GM23338 (cell line): ENCODE measurements at regions not wholly inside any gene's neighbourhood (a gene's known extent, or its start where the extent isn't known, plus 50 kb on each side); places are given as distances from the start of the nearest gene placed in this dataset.

Experiments used
- ATAC-seq: fragments of 200-7000 bp; cut with Tn5 transposase; 3 replicates; pipeline ENCODE4 v1.9.1; 2020
- DNase-seq: peaks from one replicate; pipeline ENCODE4 v3.0.0-alpha.2; 2015; ENCODE audit warnings: low spot score
- H2AFZ ChIP-seq: fragments of 200-600 bp; sonication (generic); 2 replicates; pipeline ENCODE4 v1.8.0; 2016; ENCODE audit warnings: antibody characterized with exemption, mild to moderate bottlenecking, moderate library complexity
- H3F3A ChIP-seq: fragments of 200-600 bp; sonication (generic); replicated peaks from 2 replicates; pipeline ENCODE4 v1.8.0; 2017; ENCODE audit warnings: antibody characterized with exemption, mixed run types, low read depth
- H3K27ac ChIP-seq: fragments of 200-600 bp; sonication (generic); 2 replicates; pipeline ENCODE4 v1.6.1; 2016; ENCODE audit warnings: low read depth
- H3K27me3 ChIP-seq: fragments of 200-600 bp; sonication (generic); 2 replicates; pipeline ENCODE4 v1.8.0; 2016; ENCODE audit warnings: mild to moderate bottlenecking, mixed run types, moderate library complexity; ENCODE audit not compliant: insufficient read depth
- H3K36me3 ChIP-seq: fragments of 200-600 bp; sonication (generic); 2 replicates; pipeline ENCODE4 v1.8.0; 2016; ENCODE audit warnings: mild to moderate bottlenecking; ENCODE audit not compliant: insufficient read depth
- H3K4me1 ChIP-seq: fragments of 200-600 bp; sonication (generic); 2 replicates; pipeline ENCODE4 v1.8.0; 2016; ENCODE audit warnings: mild to moderate bottlenecking, moderate library complexity; ENCODE audit not compliant: insufficient read depth
- H3K4me2 ChIP-seq: fragments of 200-600 bp; sonication (generic); 2 replicates; pipeline ENCODE4 v1.7.1; 2017; ENCODE audit warnings: mixed run types
- H3K4me3 ChIP-seq: fragments of 200-600 bp; sonication (generic); 2 replicates; pipeline ENCODE4 v1.6.1; 2016; ENCODE audit warnings: mixed run types
- H3K79me2 ChIP-seq: fragments of 200-600 bp; sonication (generic); replicated peaks from 2 replicates; pipeline ENCODE4 v1.8.0; 2017; ENCODE audit warnings: mild to moderate bottlenecking; ENCODE audit not compliant: insufficient read depth
- H3K9me2 ChIP-seq: fragments of 200-600 bp; sonication (generic); 2 replicates; pipeline ENCODE4 v1.8.0; 2017; ENCODE audit not compliant: insufficient read depth
- H4K20me1 ChIP-seq: fragments of 200-600 bp; sonication (generic); replicated peaks from 2 replicates; pipeline ENCODE4 v1.8.0; 2017; ENCODE audit warnings: mild to moderate bottlenecking; ENCODE audit not compliant: insufficient read depth
- H3K27ac Mint-ChIP-seq: 2 replicates; pipeline ENCODE4 v1.8.0; 2020; ENCODE audit warnings: inconsistent platforms, mild to moderate bottlenecking, moderate library complexity, mixed read lengths
- H3K27me3 Mint-ChIP-seq: 3 replicates; pipeline ENCODE4 v1.8.0; 2022; ENCODE audit warnings: low read depth, mild to moderate bottlenecking, moderate library complexity, mixed read lengths, inconsistent platforms; ENCODE audit not compliant: insufficient read depth, poor library complexity
- H3K36me3 Mint-ChIP-seq: 3 replicates; pipeline ENCODE4 v1.8.0; 2021; ENCODE audit warnings: low read depth, mild to moderate bottlenecking, inconsistent platforms, moderate library complexity, mixed read lengths
- H3K4me1 Mint-ChIP-seq: 3 replicates; pipeline ENCODE4 v1.8.0; 2020; ENCODE audit warnings: mild to moderate bottlenecking, inconsistent platforms, mixed read lengths
- H3K4me3 Mint-ChIP-seq: 3 replicates; pipeline ENCODE4 v1.8.0; 2021; ENCODE audit warnings: moderate library complexity, mild to moderate bottlenecking, inconsistent platforms, mixed read lengths
- H3K9me3 Mint-ChIP-seq: 3 replicates; pipeline ENCODE4 v1.8.0; 2020; ENCODE audit warnings: moderate library complexity, mild to moderate bottlenecking, inconsistent platforms, mixed read lengths
- CREB1 ChIP-seq: fragments of 250-450 bp; sonication (Bioruptor Pico); IDR thresholded peaks from 2 replicates; pipeline ENCODE4 v1.5.0; 2020; ENCODE audit warnings: low read depth, mild to moderate bottlenecking, moderate library complexity
- ETS1 ChIP-seq: IDR thresholded peaks from 2 replicates; pipeline ENCODE4 v1.6.1; 2016; ENCODE audit warnings: antibody characterized with exemption
- EZH2 ChIP-seq: fragments of 200-600 bp; sonication (generic); IDR thresholded peaks from one replicate; pipeline ENCODE4 v1.8.0; 2017; ENCODE audit warnings: antibody characterized with exemption, mild to moderate bottlenecking, low read depth; ENCODE audit not compliant: unreplicated experiment
- EZH2phosphoT487 ChIP-seq: fragments of 200-600 bp; sonication (generic); IDR thresholded peaks from one replicate; pipeline ENCODE4 v1.8.1; 2018; ENCODE audit warnings: antibody characterized with exemption; ENCODE audit not compliant: unreplicated experiment
- JUNB ChIP-seq: IDR thresholded peaks from one replicate; pipeline ENCODE4 v1.6.1; 2016; ENCODE audit warnings: antibody characterized with exemption; ENCODE audit not compliant: unreplicated experiment
- POLR2AphosphoS5 ChIP-seq: IDR thresholded peaks from 2 replicates; pipeline ENCODE4 v1.6.1; 2016; ENCODE audit warnings: antibody characterized with exemption, low read depth
- STAT1 ChIP-seq: IDR thresholded peaks from one replicate; pipeline ENCODE4 v1.6.1; 2016; ENCODE audit warnings: antibody characterized with exemption; ENCODE audit not compliant: unreplicated experiment
- ZNF114 ChIP-seq: fragments of 250-450 bp; sonication (Bioruptor Pico); IDR thresholded peaks from 2 replicates; pipeline ENCODE4 v1.5.0; 2020; ENCODE audit warnings: mild to moderate bottlenecking, moderate library complexity
- ZNF331 ChIP-seq: fragments of 250-450 bp; sonication (Bioruptor Pico); IDR thresholded peaks from 2 replicates; pipeline ENCODE4 v1.5.0; 2020; ENCODE audit warnings: low read depth, mild to moderate bottlenecking, moderate library complexity
- ZNF462 ChIP-seq: fragments of 250-450 bp; sonication (Bioruptor Pico); IDR thresholded peaks from 2 replicates; pipeline ENCODE4 v1.5.0; 2020; ENCODE audit warnings: mild to moderate bottlenecking, moderate library complexity
- TF ChIP-seq, protein P1 (sequence below): IDR thresholded peaks from one replicate; pipeline ENCODE4 v1.6.1; 2018; ENCODE audit warnings: antibody characterized with exemption; ENCODE audit not compliant: unreplicated experiment

DNA sequence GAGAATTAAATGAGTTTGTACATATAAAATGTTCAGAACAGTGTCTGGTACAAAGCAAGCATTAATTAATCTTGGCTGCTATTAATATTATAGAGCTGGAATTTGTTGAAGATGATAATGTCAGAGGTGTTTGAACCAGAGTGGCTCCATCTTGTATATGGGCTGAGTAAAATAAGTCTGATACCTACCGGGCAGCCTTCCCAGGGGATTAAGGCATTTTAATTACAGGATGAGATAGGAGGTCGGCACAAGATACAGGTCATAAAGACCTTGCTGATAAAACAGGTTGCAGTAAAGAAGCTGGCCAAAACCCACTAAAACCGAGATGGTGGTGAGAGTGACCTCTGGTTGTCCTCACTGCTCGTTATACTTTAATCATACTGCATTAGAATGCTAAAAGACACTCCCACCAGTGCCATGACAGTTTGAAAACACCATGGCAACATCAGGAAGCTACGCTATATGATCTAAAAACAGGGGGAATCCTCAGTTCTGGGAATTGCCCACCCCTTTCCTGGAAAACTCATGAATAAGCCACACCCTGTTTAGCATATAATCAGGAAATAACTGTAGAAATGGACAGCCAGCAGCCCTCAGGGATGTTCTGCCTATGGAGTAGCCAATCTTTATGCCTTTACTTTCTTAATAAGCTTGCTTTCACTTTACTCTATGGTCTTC lies 90.2 kb downstream of the PLK2 start (continued):
- TF ChIP-seq ZNF462, result no peak

- ATAC-seq, result no peak
- H3K27me3 Mint-ChIP-seq, result no peaks in the 10 kb centered on the region
Observed at GRCh38 chr5:58366461-58366860, 93.4 kb downstream of the PLK2 start.

More at GRCh38 chr5:58366461-58366860, 93.4 kb downstream of the PLK2 start:
- TF ChIP-seq JUNB (no peak), ETS1 (no peak), CREB1 (CRISPR knock-in tag) (no peak), ZNF114 (no peak), EZH2phosphoT487 (no peak), POLR2AphosphoS5 (no peak), EZH2 (no peak), STAT1 (no peak), ZNF331 (no peak)
- TF ChIP-seq, protein P1, sequence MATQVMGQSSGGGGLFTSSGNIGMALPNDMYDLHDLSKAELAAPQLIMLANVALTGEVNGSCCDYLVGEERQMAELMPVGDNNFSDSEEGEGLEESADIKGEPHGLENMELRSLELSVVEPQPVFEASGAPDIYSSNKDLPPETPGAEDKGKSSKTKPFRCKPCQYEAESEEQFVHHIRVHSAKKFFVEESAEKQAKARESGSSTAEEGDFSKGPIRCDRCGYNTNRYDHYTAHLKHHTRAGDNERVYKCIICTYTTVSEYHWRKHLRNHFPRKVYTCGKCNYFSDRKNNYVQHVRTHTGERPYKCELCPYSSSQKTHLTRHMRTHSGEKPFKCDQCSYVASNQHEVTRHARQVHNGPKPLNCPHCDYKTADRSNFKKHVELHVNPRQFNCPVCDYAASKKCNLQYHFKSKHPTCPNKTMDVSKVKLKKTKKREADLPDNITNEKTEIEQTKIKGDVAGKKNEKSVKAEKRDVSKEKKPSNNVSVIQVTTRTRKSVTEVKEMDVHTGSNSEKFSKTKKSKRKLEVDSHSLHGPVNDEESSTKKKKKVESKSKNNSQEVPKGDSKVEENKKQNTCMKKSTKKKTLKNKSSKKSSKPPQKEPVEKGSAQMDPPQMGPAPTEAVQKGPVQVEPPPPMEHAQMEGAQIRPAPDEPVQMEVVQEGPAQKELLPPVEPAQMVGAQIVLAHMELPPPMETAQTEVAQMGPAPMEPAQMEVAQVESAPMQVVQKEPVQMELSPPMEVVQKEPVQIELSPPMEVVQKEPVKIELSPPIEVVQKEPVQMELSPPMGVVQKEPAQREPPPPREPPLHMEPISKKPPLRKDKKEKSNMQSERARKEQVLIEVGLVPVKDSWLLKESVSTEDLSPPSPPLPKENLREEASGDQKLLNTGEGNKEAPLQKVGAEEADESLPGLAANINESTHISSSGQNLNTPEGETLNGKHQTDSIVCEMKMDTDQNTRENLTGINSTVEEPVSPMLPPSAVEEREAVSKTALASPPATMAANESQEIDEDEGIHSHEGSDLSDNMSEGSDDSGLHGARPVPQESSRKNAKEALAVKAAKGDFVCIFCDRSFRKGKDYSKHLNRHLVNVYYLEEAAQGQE, result no peak
- H2AFZ ChIP-seq, result peak overlapping the region; percentile 7; the same call in 1 of the 2 replicates
- no peak overlapping the region for H3K27ac Mint-ChIP-seq
- peaks cover 11% of the 10 kb centered on the region for H3K4me1 ChIP-seq
- no peak overlapping the region for H3K27ac ChIP-seq
- no peak overlapping the region for H3K4me3 ChIP-seq
- H3K4me1 Mint-ChIP-seq, result peaks cover 10% of the 10 kb centered on the region
- 0 out of 3 replicates have a peak, but pooled peaks cover 2% of the 10 kb centered on the region for H3K36me3 Mint-ChIP-seq
- no peak for DNase-seq
- no peaks in the 10 kb centered on the region for H3K79me2 ChIP-seq
- no peaks in the 10 kb centered on the region for H3F3A ChIP-seq
- no peak overlapping the region for H3K4me2 ChIP-seq
- H3K4me3 Mint-ChIP-seq, result no peak overlapping the region
- no peaks in the 10 kb centered on the region for H3K27me3 ChIP-seq
- no peaks in the 10 kb centered on the region for H3K9me2 ChIP-seq
- H4K20me1 ChIP-seq, result no peaks in the 10 kb centered on the region
- no peaks in the 10 kb centered on the region for H3K36me3 ChIP-seq
- H3K9me3 Mint-ChIP-seq, result peaks cover 1% of the 10 kb centered on the region; the same call in 2 of the 3 replicates
